KOPT-K1 (cell line): ENCODE measurements at regions not wholly inside any gene's neighbourhood (a gene's known extent, or its start where the extent isn't known, plus 50 kb on each side); places are given as distances from the start of the nearest gene placed in this dataset.

Experiments
- H3K27ac ChIP-seq: fragments of 200-600 bp; sonication (generic); 2 replicates; pipeline ENCODE4 v1.5.1; 2016; ENCODE audit warnings: antibody characterized with exemption, mild to moderate bottlenecking, low read depth, low read length; ENCODE audit not compliant: poor library complexity, severe bottlenecking
- H3K36me3 ChIP-seq: fragments of 200-600 bp; sonication (generic); 2 replicates; pipeline ENCODE4 v1.5.1; 2017; ENCODE audit warnings: antibody characterized with exemption, mild to moderate bottlenecking, low read length, moderate library complexity; ENCODE audit not compliant: insufficient read depth
- H3K9me3 ChIP-seq: fragments of 200-600 bp; sonication (generic); 2 replicates; pipeline ENCODE4 v1.5.1; 2017; ENCODE audit warnings: antibody characterized with exemption, low read length, mild to moderate bottlenecking; ENCODE audit not compliant: insufficient read depth, poor library complexity, severe bottlenecking

DNA sequence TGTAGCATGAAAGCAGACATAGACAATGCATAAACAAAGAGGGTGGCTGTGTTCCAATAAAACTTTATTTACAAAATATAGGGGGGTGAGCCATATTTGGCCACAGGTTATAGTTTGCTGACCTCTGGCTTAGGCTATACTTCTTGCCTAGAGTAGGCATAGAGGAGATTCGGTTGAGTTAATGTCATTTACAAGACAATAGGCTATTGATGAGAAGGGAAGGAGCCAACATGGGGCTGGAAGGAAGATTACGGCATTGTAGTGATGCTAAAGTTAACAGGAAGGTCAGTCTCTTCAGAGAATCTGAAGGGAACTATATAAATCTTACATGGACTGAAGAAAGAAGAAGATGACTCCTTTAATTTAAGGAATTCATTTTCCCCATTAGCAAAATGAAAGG is 463.5 kb downstream of the HTR7 start:
- no peaks in the 10 kb centered on the region for H3K36me3 ChIP-seq
- H3K27ac ChIP-seq: no peak overlapping the region
- H3K9me3 ChIP-seq: no peaks in the 10 kb centered on the region

DNA sequence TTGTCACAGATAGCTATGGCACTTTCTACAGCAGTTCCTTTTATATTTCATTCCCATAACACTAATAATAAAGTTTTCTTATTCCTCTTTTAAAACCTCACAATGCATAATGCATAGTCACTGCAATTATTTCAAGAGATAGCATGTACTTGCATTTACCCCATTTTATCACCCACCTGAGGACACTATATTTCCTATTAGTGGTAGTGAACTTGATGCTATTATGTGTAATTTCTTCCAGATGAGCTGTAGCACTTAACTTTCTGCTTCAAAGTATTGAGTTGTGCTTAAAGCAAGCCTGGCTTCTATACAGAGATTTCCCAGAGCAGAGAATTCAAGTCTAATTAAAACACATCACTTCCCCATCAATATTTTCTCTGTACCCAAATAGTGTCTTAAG is 461.1 kb downstream of the HTR7 start:
- Histone ChIP-seq H3K36me3 (no peaks in the 10 kb centered on the region), H3K27ac (no peak overlapping the region), H3K9me3 (no peaks in the 10 kb centered on the region)

DNA sequence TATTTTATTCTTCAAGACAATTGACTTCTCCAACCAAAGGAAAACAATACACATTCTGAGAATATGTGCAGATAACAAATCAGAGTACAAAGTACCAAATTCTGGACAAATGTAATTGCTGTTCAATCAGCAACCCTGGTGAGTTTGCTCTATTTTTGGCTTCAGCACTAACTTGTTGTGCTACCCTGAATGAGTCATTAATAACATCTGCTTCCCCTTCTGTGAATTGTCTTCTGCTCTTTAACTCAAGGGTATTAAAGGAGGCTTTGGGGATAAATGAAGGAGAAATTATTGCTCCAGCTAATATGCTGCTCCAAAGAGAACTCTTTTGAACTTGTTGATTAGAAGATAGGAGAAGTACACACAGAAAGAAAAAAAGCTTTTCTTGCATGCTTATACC is 459.3 kb downstream of the HTR7 start:
- H3K9me3 ChIP-seq: no peaks in the 10 kb centered on the region
- H3K36me3 ChIP-seq: no peaks in the 10 kb centered on the region
- no peak overlapping the region for H3K27ac ChIP-seq

DNA sequence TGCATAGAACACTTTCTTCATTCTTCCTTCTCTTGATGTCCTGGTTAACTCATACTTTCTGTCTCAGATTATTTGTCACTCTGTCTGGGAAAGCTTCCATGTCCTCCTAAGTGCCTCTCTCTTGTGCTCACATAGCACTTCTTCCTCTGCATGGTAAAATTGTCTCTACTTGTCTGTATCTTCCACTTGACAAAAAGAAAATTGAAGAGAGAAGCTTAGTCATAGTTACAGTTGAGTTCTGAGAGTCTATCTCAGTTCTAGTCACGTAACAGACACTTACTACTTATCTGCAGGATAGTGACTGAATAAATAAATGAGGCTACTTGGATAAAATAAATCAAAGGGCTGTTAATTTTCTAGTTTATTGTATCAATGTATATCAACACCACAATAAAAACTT is 458.1 kb downstream of the HTR7 start:
- Histone ChIP-seq H3K27ac (no peak overlapping the region), H3K9me3 (no peaks in the 10 kb centered on the region), H3K36me3 (no peaks in the 10 kb centered on the region)

DNA sequence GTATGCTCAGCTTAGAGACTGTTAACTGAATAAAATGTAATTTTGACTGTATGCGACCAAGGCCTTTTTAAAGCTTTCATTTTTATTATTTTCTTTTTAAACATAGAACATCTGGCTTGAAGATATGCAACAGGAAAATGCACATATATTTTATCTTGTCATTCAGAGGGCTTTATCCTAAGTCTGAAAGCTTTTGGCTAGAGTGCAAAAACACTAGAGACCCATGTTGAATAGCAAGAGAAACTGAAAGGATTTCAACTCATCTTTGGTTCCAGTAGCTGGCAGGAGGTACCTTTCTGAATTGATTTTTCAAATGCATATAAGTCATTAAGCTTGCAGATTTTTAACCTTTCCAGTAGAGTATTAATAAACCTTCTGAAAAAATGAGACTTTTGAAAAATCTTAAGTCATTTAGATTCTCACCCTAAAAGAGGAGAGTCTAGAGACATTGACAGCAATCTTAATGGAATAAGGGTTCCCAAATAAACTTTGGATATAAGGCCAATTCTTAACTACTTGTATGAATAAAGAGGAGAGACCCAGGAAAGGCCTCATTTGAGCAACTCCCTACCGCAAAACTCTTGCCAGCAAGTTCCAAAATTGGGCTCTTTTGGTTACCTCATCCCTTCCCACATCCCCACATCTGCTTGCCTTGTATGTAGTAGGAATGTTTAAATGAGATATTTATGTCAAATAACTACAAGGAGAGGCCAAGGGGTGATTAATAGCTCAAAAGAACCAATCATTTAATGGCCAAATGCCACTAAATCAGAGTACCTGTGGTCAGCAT is 454.4 kb downstream of the HTR7 start:
- H3K27ac ChIP-seq: no peak overlapping the region
- no peaks in the 10 kb centered on the region for H3K9me3 ChIP-seq
- H3K36me3 ChIP-seq: no peaks in the 10 kb centered on the region

DNA sequence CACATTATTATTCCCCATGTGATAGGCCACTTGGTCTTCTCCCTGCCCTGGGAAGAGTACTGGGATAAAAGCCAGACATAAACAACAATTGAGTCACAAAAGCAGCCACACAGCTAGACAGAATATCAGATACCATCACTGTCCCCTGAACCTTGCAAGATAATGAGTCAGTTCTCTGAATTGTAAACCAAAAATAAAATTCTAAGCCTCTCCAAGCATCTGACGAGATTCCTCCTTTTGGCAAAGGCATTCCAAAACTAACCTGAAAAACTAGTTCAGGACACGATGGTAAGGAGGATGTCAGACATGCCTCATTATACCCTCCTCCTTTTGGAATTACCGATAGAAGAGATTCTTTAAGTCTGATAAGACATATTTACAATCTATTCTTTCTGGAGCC is 450.7 kb downstream of the HTR7 start:
- no peak overlapping the region for H3K27ac ChIP-seq
- H3K9me3 ChIP-seq: no peaks in the 10 kb centered on the region
- no peaks in the 10 kb centered on the region for H3K36me3 ChIP-seq

DNA sequence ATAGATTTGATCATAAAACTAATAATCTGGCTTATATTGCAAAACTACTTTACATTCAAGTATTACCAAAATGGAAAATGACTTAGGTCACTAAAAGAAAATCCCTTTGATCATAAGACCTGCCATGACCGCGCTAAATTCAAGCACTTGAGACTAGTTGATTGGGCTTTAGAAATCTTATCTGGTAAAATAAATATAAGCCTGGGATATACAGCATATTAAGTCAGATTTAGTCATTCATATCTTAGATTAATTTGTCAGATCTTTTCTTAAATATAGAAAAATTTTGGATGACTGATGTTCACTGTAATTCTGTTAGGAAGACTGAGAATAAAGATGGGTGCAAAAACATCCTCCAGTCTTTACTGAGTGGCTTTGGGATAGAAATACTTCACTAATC is 450.0 kb downstream of the HTR7 start:
- Histone ChIP-seq H3K27ac (no peak overlapping the region), H3K36me3 (no peaks in the 10 kb centered on the region), H3K9me3 (no peaks in the 10 kb centered on the region)

DNA sequence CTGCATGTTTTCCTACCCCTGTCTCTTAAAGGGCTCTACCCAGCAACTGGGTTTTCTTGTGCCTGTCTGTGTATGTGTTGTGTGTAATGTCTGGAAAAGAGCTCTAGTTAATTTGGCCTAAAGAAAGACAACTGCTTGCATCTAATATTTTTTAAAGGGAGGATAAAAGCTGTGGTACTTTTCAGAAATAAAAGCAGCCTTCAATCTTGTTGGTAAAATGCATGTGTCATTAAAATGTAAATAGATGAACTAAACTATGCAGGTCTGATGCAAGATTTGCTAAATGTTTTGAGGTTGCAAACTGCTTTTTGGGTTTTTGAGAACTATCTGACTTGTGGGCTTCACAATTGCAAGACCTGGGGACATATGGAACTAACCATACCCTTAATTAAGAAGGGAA is 445.3 kb downstream of the HTR7 start:
- Histone ChIP-seq H3K9me3 (no peaks in the 10 kb centered on the region), H3K36me3 (no peaks in the 10 kb centered on the region), H3K27ac (no peak overlapping the region)

DNA sequence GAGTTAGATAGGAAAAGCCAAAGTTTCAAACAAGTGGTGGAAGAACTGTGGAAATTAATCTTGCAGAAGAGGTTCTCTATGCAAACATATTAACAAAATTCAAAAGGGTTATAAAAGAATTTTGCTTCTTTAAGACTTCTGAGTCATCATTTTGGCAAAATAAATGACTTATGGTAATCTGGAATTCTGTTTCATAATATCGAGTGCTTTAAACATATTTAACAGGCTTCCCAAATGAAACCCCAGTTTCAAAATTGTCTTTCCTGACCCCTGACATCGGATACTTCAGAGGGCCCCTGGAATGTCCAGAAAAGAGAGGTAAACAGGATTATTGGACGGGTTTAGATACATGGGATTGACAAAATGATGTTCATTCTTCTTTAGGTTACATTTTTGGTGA is 444.6 kb downstream of the HTR7 start:
- H3K27ac ChIP-seq: no peak overlapping the region
- H3K36me3 ChIP-seq: no peaks in the 10 kb centered on the region
- H3K9me3 ChIP-seq: no peaks in the 10 kb centered on the region

DNA sequence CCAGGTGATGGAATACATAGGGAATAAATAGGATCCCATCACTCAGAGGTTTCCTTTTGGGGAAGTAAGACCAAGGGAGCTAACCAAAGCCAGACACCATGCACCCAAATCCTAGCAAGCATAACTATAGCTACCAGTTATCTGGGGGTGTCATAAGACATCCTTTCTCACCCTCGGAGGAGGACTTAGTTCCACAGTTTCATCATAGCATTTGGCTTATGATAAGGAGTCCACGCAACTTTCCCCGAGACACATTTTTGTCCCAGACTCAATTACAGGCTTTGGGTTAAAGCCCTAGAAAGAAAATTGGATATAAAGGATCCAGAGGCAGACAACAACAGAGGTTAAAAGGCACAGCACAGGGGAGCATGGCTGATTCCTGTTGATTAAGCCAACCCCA is 442.9 kb downstream of the HTR7 start:
- Histone ChIP-seq H3K36me3 (no peaks in the 10 kb centered on the region), H3K27ac (no peak overlapping the region), H3K9me3 (no peaks in the 10 kb centered on the region)

DNA sequence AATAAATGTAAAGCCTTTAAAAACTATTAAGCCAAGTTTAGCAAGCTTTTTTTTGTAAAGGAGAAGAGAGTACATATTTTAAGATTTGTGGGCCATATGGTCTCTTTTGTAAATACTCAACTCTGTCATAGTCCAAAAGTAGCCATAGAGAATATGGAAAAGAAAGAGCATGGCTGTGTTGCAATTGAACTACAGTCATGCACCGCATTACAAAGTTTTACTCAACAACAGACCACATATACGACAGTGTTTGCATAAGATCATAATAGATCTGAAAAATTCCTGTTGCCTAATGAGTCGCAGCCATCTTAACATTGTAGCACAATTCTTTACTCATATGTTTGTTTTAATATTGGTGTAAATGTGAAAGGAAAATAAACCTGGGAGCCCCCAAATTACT is 440.8 kb downstream of the HTR7 start:
- Histone ChIP-seq H3K36me3 (no peaks in the 10 kb centered on the region), H3K9me3 (no peaks in the 10 kb centered on the region), H3K27ac (no peak overlapping the region)

DNA sequence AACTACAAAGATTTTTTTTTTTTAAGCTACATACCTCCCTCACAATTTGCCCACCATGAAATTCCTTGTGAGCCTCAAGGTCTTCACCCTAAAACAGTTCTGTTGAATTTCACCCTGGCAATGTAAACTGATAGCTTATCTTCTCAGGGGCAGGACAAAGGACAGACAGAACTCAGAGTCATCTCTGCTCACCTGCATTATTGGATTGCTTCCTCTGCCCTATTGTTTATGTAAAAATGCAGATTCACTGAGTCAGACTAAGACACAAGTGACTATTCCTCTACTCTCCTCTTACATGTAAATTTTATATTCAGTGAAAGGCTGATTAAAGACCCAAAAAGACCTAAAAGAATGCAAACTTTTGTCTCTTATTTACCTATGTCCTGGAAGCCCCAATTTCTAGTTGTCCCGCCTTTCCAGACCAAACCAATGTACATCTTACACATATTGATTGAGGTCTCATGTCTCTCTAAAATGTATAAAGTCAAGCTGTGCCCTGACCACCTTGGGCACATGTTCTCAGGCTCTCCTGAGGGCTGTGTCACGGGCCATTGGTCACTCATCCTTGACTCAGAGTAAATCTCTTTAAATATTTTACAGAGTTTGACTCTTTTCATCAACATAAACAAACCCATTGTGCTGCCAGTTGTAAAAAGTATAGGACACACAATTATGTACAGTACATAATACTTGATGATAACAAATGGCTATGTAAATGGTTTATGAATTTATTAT is 440.2 kb downstream of the HTR7 start:
- Histone ChIP-seq H3K9me3 (no peaks in the 10 kb centered on the region), H3K27ac (no peak overlapping the region), H3K36me3 (no peaks in the 10 kb centered on the region)

DNA sequence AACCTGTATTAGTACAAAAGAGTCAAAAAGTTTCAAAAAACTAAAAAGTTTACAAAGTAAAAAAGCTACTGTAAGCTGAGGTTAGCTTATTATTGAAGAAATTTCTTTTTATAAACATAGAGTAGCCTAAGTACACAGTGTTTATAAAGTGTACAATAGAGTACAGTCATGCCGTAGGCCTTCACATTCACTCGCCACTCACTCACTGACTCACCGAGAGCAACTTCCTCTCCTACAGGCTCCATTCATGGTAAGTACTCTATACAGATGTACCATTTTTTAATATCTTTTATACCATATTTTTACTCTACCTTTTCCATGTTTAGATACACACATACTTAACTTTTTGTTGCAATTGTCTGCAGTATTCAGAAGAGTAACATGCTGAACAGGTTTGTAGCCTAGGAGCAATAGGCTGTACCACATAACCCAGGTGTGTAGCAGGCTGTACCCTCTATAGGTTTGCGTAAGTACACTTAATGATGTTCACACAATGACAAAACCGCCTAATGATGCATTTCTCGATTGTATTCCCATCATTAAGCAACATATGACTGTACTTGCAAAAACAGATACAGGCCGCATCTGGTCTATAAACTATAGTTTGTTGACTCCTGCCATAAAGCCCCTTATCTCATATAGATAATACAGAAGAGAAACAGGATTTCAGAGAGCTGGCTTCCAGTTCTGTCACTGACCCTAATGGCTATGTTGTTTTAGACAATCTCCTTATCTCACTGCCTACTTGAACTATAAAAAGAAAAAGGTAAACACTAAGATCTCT is 438.8 kb downstream of the HTR7 start:
- Histone ChIP-seq H3K9me3 (no peaks in the 10 kb centered on the region), H3K36me3 (no peaks in the 10 kb centered on the region), H3K27ac (no peak overlapping the region)

DNA sequence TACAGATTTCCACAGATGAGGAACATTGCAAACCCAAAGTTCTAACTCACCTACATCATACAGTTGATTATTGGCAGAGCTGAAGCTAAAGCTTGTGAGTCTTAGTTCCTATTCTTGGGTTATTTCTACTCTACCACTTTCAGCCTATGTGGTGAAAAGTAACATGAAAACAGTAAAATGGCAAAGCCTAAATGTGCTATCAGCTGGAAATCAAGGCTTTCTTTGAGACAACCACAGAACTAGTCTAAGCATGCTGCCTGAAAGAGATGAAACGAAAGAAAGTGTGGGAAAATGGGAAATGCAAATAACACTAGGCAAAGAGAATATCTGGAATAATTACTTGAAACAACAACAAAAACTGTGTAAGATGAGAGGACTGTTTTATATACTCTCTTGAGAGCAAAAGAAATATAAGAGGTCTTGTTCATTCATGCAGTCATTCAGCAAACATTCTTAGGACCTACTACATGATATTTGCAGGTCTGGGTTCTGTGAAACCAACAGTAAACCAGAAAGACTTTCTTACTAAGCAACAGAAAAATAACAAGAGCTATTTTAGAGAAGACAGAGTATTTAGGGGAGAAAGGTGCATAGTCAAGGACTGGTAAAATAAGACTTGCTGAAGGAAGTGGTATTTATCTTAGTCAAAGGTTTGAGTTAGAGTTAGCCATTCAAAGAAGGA is 437.1 kb downstream of the HTR7 start:
- no peak overlapping the region for H3K27ac ChIP-seq
- no peaks in the 10 kb centered on the region for H3K9me3 ChIP-seq
- no peaks in the 10 kb centered on the region for H3K36me3 ChIP-seq

DNA sequence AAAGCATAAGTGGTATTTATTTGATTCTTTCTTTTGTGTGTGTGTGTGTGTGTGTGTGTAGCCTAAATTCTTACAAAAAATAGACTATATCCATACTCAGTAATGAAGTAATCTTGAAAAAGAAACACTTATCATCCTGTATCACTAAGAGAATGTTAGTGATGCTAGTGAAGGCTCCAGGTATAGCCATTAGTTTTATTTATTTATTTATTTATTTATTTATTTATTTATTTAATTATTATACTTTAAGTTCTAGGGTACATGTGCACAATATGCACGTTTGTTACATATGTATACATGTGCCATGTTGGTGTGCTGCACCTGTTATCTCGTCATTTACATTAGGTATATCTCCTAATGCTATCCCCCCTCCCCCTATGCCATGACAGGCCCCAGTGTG is 436.0 kb downstream of the HTR7 start:
- Histone ChIP-seq H3K27ac (no peak overlapping the region), H3K36me3 (no peaks in the 10 kb centered on the region), H3K9me3 (no peaks in the 10 kb centered on the region)
